MCF 10A (cell line): ENCODE measurements at regions not wholly inside any gene's neighbourhood (a gene's known extent, or its start where the extent isn't known, plus 50 kb on each side); places are given as distances from the start of the nearest gene placed in this dataset.

Source experiments
- BruUV-seq: library from RNA; stranded (reverse); fragments of 400-500 nt; replicated peaks from 2 replicates; lab custom pipeline; 2021; lab: Mats Ljungman, UMichigan
- CTCF ChIA-PET: fragments of 300-600 bp; sonication (Branson Sonifier 250); formaldehyde crosslinking; extraction: SDS; loops from one replicate; lab custom pipeline; 2021; ENCODE audit warnings: antibody characterized with exemption, inconsistent platforms; lab: Yijun Ruan, JAX
- POLR2A ChIA-PET: fragments of 300-600, 350-650 bp; sonication (Branson Sonifier 250); formaldehyde crosslinking; extraction: SDS; loops from one replicate; lab custom pipeline; 2020; ENCODE audit warnings: antibody characterized with exemption, inconsistent platforms; lab: Yijun Ruan, JAX
- DNase-seq: peaks from one replicate; pipeline ENCODE4 v3.0.0-alpha.2; 2018; ENCODE audit not compliant: unreplicated experiment
- H3K27ac Mint-ChIP-seq: one replicate; pipeline ENCODE4 v1.8.0; 2022; ENCODE audit warnings: mild to moderate bottlenecking, low read depth, mixed read lengths; ENCODE audit not compliant: unreplicated experiment
- H3K27me3 Mint-ChIP-seq: one replicate; pipeline ENCODE4 v1.8.0; 2022; ENCODE audit warnings: mixed read lengths; ENCODE audit not compliant: insufficient read depth, unreplicated experiment
- H3K36me3 Mint-ChIP-seq: one replicate; pipeline ENCODE4 v1.8.0; 2022; ENCODE audit warnings: mild to moderate bottlenecking, moderate library complexity, mixed read lengths; ENCODE audit not compliant: insufficient read depth, unreplicated experiment
- H3K4me1 Mint-ChIP-seq: one replicate; pipeline ENCODE4 v1.8.0; 2022; ENCODE audit warnings: mixed read lengths; ENCODE audit not compliant: insufficient read depth, unreplicated experiment
- H3K4me3 Mint-ChIP-seq: one replicate; pipeline ENCODE4 v1.8.0; 2022; ENCODE audit warnings: mild to moderate bottlenecking, moderate library complexity, mixed read lengths; ENCODE audit not compliant: unreplicated experiment
- H3K9me3 Mint-ChIP-seq: one replicate; pipeline ENCODE4 v1.8.0; 2022; ENCODE audit warnings: mixed read lengths; ENCODE audit not compliant: unreplicated experiment
- CTCF ChIP-seq: fragments of 200-600 bp; IDR thresholded peaks from one replicate; pipeline ENCODE4 v1.8.0; 2022; ENCODE audit warnings: antibody characterized with exemption, mild to moderate bottlenecking; ENCODE audit not compliant: unreplicated experiment
- intact Hi-C: fragments of 100-400 bp; cut with micrococcal nuclease; formaldehyde crosslinking; loops from 2 replicates; pipeline ENCODE4 v1.14.1; 2022

- POLR2A ChIA-PET, result no interaction called here
- H3K4me3 Mint-ChIP-seq, result no peak overlapping the region
- no peaks in the 10 kb centered on the region for H3K27me3 Mint-ChIP-seq
- no peak for TF ChIP-seq CTCF
- intact Hi-C loops, result no loop called here
- CTCF ChIA-PET, result interaction anchor here (1.0 kb wide), 1 partner anchor 26 kb away, joined by 3 read pairs; no protein-coding TSS in a partner anchor
- no peaks in the 10 kb centered on the region for H3K4me1 Mint-ChIP-seq
- BruUV-seq, result no TSS peak
- H3K36me3 Mint-ChIP-seq, result no peaks in the 10 kb centered on the region
- no peak for DNase-seq
- H3K27ac Mint-ChIP-seq, result no peak overlapping the region
- H3K9me3 Mint-ChIP-seq, result no peaks in the 10 kb centered on the region
Measured at GRCh38 chr2:118309257-118309945, 221.1 kb downstream of the INSIG2 start.

GRCh38 chr2:118307864-118308263, 219.6 kb downstream of the INSIG2 start:
- intact Hi-C loops, result no loop called here
- no TSS peak for BruUV-seq
- Mint-ChIP-seq H3K4me3 (no peak overlapping the region), H3K4me1 (no peaks in the 10 kb centered on the region), H3K27me3 (no peaks in the 10 kb centered on the region), H3K9me3 (no peaks in the 10 kb centered on the region), H3K36me3 (no peaks in the 10 kb centered on the region), H3K27ac (no peak overlapping the region)
- no peak for DNase-seq
- CTCF ChIA-PET, result no interaction called here
- POLR2A ChIA-PET, result interaction anchor here (0.6 to 0.9 kb wide), 2 partner anchors 9 to 94 kb away, joined by 3 to 4 read pairs; no protein-coding TSS in a partner anchor
- no peak for TF ChIP-seq CTCF

GRCh38 chr2:118301248-118301647, 213.0 kb downstream of the INSIG2 start:
- CTCF ChIA-PET, result no interaction called here
- no peak overlapping the region for H3K27ac Mint-ChIP-seq
- intact Hi-C loops, result no loop called here

GRCh38 chr2:118300832-118301231, 212.6 kb downstream of the INSIG2 start:
- H3K4me3 Mint-ChIP-seq, result no peak overlapping the region
- ChIA-PET POLR2A (no interaction called here), CTCF (no interaction called here)
- intact Hi-C loops, result no loop called here
- no peaks in the 10 kb centered on the region for H3K4me1 Mint-ChIP-seq
- H3K36me3 Mint-ChIP-seq, result no peaks in the 10 kb centered on the region
- no peak for TF ChIP-seq CTCF
- H3K9me3 Mint-ChIP-seq, result no peaks in the 10 kb centered on the region
- DNase-seq, result peak; percentile 4
- H3K27me3 Mint-ChIP-seq, result peaks cover 10% of the 10 kb centered on the region
- no TSS peak for BruUV-seq
- H3K27ac Mint-ChIP-seq, result no peak overlapping the region

More at GRCh38 chr2:118301248-118301647, 213.0 kb downstream of the INSIG2 start:
- H3K9me3 Mint-ChIP-seq, result no peaks in the 10 kb centered on the region
- DNase-seq, result no peak
- H3K36me3 Mint-ChIP-seq, result no peaks in the 10 kb centered on the region
- no TSS peak for BruUV-seq
- H3K4me1 Mint-ChIP-seq, result no peaks in the 10 kb centered on the region
- no peak overlapping the region for H3K4me3 Mint-ChIP-seq
- TF ChIP-seq CTCF, result no peak
- peaks cover 6% of the 10 kb centered on the region for H3K27me3 Mint-ChIP-seq
- POLR2A ChIA-PET, result no interaction called here
